ENCODE measurements at regions not wholly inside any gene's neighbourhood (a gene's known extent, or its start where the extent isn't known, plus 50 kb on each side); places are given as distances from the start of the nearest gene placed in this dataset.

- H3K27me3 ChIP-seq (ENCODE audit: control insufficient read depth in 1 of 2, insufficient read depth in 2 of 2, low read length in 2 of 2) = no peaks in the 10 kb centered on the region
- H3K4me3 ChIP-seq (ENCODE audit: low read depth in 1 of 2, low read length in 2 of 2) = no peak overlapping the region
- H3K27ac ChIP-seq (ENCODE audit: low read depth, low read length) = no peak overlapping the region
- peaks cover 0 to 5% of the 10 kb centered on the region in 2 donors for H3K4me1 ChIP-seq (ENCODE audit: control insufficient read depth in 1 of 2, insufficient read depth in 2 of 2, low read length in 2 of 2)
- H3K9ac ChIP-seq (ENCODE audit: low read depth in 1 of 2, low read length in 2 of 2) = no peak overlapping the region
- no peaks in the 10 kb centered on the region for H3K9me3 ChIP-seq (ENCODE audit: control insufficient read depth in 1 of 2, low read length in 2 of 2)
- no peaks in the 10 kb centered on the region for H3K36me3 ChIP-seq (ENCODE audit: control insufficient read depth in 1 of 2, insufficient read depth in 2 of 2, low read length in 2 of 2)
These were observed 89.8 kb upstream of the PCBD1 start for GRCh38 chr10:70978181-70978580.

GRCh38 chr10:70978816-70979480 is 90.6 kb upstream of the PCBD1 start:
- no peak overlapping the region for H3K4me3 ChIP-seq (ENCODE audit: low read depth in 1 of 2, low read length in 2 of 2)
- no peaks in the 10 kb centered on the region for H3K36me3 ChIP-seq (ENCODE audit: control insufficient read depth in 1 of 2, insufficient read depth in 2 of 2, low read length in 2 of 2)
- H3K27ac ChIP-seq (ENCODE audit: low read depth, low read length) = no peak overlapping the region
- H3K4me1 ChIP-seq (ENCODE audit: control insufficient read depth in 1 of 2, insufficient read depth in 2 of 2, low read length in 2 of 2) = peaks cover 0 to 5% of the 10 kb centered on the region in 2 donors
- no peaks in the 10 kb centered on the region for H3K27me3 ChIP-seq (ENCODE audit: control insufficient read depth in 1 of 2, insufficient read depth in 2 of 2, low read length in 2 of 2)
- H3K9me3 ChIP-seq (ENCODE audit: control insufficient read depth in 1 of 2, low read length in 2 of 2) = no peaks in the 10 kb centered on the region
- no peak overlapping the region for H3K9ac ChIP-seq (ENCODE audit: low read depth in 1 of 2, low read length in 2 of 2)

DNA sequence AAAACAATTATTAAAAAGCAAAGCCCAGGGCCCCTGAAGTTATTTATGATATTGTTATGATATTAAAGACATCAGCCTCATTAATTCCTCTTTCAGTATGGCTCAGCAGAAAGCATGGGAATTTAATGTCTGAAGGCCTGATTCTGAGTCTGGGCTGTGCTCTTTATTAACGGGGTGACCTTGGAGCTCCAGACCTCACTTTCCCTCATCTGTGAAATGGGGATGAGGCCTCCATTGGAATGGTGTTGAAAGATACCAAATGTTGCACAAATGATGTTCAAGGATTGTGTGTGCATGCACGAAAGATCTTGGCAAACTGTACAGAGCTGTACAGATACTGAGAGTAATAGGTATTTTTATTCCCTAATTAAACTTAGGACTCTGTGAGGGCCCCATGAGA is 92.3 kb upstream of the PCBD1 start:
- no peak overlapping the region for H3K9ac ChIP-seq (ENCODE audit: low read depth in 1 of 2, low read length in 2 of 2)
- peaks cover 0 to 6% of the 10 kb centered on the region in 2 donors for H3K4me1 ChIP-seq (ENCODE audit: control insufficient read depth in 1 of 2, insufficient read depth in 2 of 2, low read length in 2 of 2)
- H3K4me3 ChIP-seq (ENCODE audit: low read depth in 1 of 2, low read length in 2 of 2) = no peak overlapping the region

DNA sequence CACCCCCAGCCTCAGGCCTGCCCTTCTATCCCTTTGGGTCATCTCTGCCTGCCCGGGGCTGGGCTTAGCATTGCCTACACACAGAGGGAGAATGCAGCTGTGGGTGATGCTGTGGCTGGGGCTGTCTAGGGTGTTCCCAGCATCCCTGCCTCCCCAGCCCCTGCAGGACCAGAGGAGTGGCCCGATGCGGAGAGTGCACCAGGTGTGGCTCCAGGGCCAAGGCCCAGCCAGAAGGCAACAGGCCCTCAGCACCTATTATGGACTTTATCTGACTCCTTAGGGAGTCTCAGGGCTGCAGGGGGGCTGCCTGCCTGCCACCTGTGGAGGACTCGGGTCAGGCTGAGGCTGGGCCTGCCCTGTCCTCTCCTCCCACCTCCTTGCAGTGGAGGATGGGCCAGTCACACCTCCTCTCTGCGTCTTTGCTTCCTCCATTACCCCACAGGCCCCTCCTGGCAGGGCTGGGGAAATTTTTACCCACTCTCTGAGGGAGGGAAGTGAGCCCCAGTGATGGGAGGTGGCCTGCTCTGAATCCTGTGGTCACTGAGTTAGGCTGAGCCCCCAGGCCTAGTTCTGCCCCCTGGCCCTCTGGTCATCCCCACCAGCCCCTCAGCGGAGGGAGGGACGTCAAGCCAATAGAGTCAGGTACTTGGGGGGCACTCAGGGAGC is 92.9 kb upstream of the PCBD1 start:
- H3K4me3 ChIP-seq (ENCODE audit: low read depth in 1 of 2, low read length in 2 of 2) = no peak overlapping the region
- no peaks in the 10 kb centered on the region for H3K27me3 ChIP-seq (ENCODE audit: control insufficient read depth in 1 of 2, insufficient read depth in 2 of 2, low read length in 2 of 2)
- H3K36me3 ChIP-seq (ENCODE audit: control insufficient read depth in 1 of 2, insufficient read depth in 2 of 2, low read length in 2 of 2) = no peaks in the 10 kb centered on the region
- no peaks in the 10 kb centered on the region for H3K9me3 ChIP-seq (ENCODE audit: control insufficient read depth in 1 of 2, low read length in 2 of 2)
- peaks cover 4 to 11% of the 10 kb centered on the region in 2 donors for H3K4me1 ChIP-seq (ENCODE audit: control insufficient read depth in 1 of 2, insufficient read depth in 2 of 2, low read length in 2 of 2)
- no peak overlapping the region for H3K27ac ChIP-seq (ENCODE audit: low read depth, low read length)
- no peak overlapping the region for H3K9ac ChIP-seq (ENCODE audit: low read depth in 1 of 2, low read length in 2 of 2)

More for the DNA sequence above, 92.3 kb upstream of the PCBD1 start:
- H3K27ac ChIP-seq (ENCODE audit: low read depth, low read length) = no peak overlapping the region
- no peaks in the 10 kb centered on the region for H3K36me3 ChIP-seq (ENCODE audit: control insufficient read depth in 1 of 2, insufficient read depth in 2 of 2, low read length in 2 of 2)
- no peaks in the 10 kb centered on the region for H3K27me3 ChIP-seq (ENCODE audit: control insufficient read depth in 1 of 2, insufficient read depth in 2 of 2, low read length in 2 of 2)
- no peaks in the 10 kb centered on the region for H3K9me3 ChIP-seq (ENCODE audit: control insufficient read depth in 1 of 2, low read length in 2 of 2)

DNA sequence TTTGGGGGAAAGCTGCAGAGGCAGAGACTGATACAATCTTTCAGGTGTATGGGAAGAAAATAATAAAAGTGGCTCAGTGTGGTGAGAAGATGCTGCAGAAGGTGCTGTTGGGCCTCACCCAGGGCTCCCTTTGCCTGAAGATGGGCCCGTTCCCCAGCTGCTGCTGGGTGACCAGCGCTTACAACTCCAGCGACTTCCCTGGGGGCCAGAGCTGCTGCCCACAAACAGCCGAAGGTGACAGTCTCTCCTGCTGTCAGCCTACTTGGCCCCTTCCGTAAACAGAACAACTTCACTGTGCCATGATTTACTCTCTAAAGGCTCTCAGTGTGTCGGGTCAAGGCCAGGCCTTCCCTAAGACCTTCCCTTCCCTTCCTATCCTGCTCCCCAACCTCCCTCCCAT is 93.6 kb upstream of the PCBD1 start:
- Histone ChIP-seq H3K4me3 (ENCODE audit: low read depth in 1 of 2, low read length in 2 of 2) (no peak overlapping the region), H3K27ac (ENCODE audit: low read depth, low read length) (no peak overlapping the region), H3K36me3 (ENCODE audit: control insufficient read depth in 1 of 2, insufficient read depth in 2 of 2, low read length in 2 of 2) (no peaks in the 10 kb centered on the region), H3K4me1 (ENCODE audit: control insufficient read depth in 1 of 2, insufficient read depth in 2 of 2, low read length in 2 of 2) (peaks cover 4 to 11% of the 10 kb centered on the region in 2 donors), H3K9ac (ENCODE audit: low read depth in 1 of 2, low read length in 2 of 2) (no peak overlapping the region), H3K27me3 (ENCODE audit: control insufficient read depth in 1 of 2, insufficient read depth in 2 of 2, low read length in 2 of 2) (no peaks in the 10 kb centered on the region), H3K9me3 (ENCODE audit: control insufficient read depth in 1 of 2, low read length in 2 of 2) (no peaks in the 10 kb centered on the region)

- Histone ChIP-seq H3K27me3 (ENCODE audit: control insufficient read depth in 1 of 2, insufficient read depth in 2 of 2, low read length in 2 of 2) (no peaks in the 10 kb centered on the region), H3K36me3 (ENCODE audit: control insufficient read depth in 1 of 2, insufficient read depth in 2 of 2, low read length in 2 of 2) (no peaks in the 10 kb centered on the region), H3K9me3 (ENCODE audit: control insufficient read depth in 1 of 2, low read length in 2 of 2) (no peaks in the 10 kb centered on the region), H3K4me3 (ENCODE audit: low read depth in 1 of 2, low read length in 2 of 2) (peak overlapping the region; percentile 5 to 28), H3K9ac (ENCODE audit: low read depth in 1 of 2, low read length in 2 of 2) (no peak overlapping the region), H3K27ac (ENCODE audit: low read depth, low read length) (no peak overlapping the region), H3K4me1 (ENCODE audit: control insufficient read depth in 1 of 2, insufficient read depth in 2 of 2, low read length in 2 of 2) (peaks cover 4 to 11% of the 10 kb centered on the region in 2 donors)
These were observed 94.1 kb upstream of the PCBD1 start for GRCh38 chr10:70982443-70982842.

DNA sequence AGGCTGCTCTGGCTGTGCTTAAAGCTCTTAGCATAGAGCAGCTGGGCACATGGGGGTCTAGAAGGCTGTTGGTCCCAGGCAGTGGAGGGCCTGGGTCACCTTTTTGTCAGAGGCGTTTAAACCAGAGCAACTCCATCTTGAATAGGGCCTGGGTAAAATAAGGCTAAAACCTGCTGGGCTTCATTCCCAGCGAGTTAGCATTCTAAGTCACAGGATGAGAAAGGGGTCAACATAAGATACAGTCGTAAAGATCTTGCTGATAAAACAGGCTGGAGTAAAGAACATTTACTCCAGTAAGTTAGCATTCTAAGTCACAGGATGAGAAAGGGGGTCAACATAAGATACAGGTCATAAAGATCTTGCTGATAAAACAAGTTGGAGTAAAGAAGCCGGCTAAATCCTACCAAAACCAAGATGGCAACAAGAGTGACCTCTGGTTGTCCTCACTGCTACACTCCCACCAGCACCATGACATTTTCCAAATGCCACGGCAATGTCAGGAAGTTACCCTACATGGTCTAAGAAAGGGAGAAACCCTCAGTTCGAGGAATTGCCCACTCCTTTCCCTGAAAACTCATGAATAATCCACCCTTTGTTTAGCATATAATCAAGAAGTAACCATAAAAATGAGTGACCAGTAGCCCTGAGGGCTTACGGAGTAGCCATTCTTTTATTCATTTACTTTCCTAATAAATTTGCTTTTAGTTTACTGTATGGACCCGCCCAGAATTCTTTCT is 96.8 kb upstream of the PCBD1 start:
- no peaks in the 10 kb centered on the region for H3K9me3 ChIP-seq (ENCODE audit: control insufficient read depth in 1 of 2, low read length in 2 of 2)
- H3K9ac ChIP-seq (ENCODE audit: low read depth in 1 of 2, low read length in 2 of 2) = peak overlapping the region in 1 of 2 donors; percentile 6
- no peak overlapping the region for H3K4me3 ChIP-seq (ENCODE audit: low read depth in 1 of 2, low read length in 2 of 2)
- peaks cover 4 to 11% of the 10 kb centered on the region in 2 donors for H3K4me1 ChIP-seq (ENCODE audit: control insufficient read depth in 1 of 2, insufficient read depth in 2 of 2, low read length in 2 of 2)
- H3K27ac ChIP-seq (ENCODE audit: low read depth, low read length) = no peak overlapping the region
- H3K27me3 ChIP-seq (ENCODE audit: control insufficient read depth in 1 of 2, insufficient read depth in 2 of 2, low read length in 2 of 2) = no peaks in the 10 kb centered on the region
- no peaks in the 10 kb centered on the region for H3K36me3 ChIP-seq (ENCODE audit: control insufficient read depth in 1 of 2, insufficient read depth in 2 of 2, low read length in 2 of 2)

GRCh38 chr10:70985824-70986622 is 97.7 kb upstream of the PCBD1 start:
- H3K9me3 ChIP-seq (ENCODE audit: control insufficient read depth in 1 of 2, low read length in 2 of 2) = no peaks in the 10 kb centered on the region
- H3K27me3 ChIP-seq (ENCODE audit: control insufficient read depth in 1 of 2, insufficient read depth in 2 of 2, low read length in 2 of 2) = no peaks in the 10 kb centered on the region
- peak overlapping the region in 1 of 2 donors; percentile 6 for H3K9ac ChIP-seq (ENCODE audit: low read depth in 1 of 2, low read length in 2 of 2)
- no peaks in the 10 kb centered on the region for H3K36me3 ChIP-seq (ENCODE audit: control insufficient read depth in 1 of 2, insufficient read depth in 2 of 2, low read length in 2 of 2)
- peaks cover 4 to 11% of the 10 kb centered on the region in 2 donors for H3K4me1 ChIP-seq (ENCODE audit: control insufficient read depth in 1 of 2, insufficient read depth in 2 of 2, low read length in 2 of 2)
- no peak overlapping the region for H3K4me3 ChIP-seq (ENCODE audit: low read depth in 1 of 2, low read length in 2 of 2)
- no peak overlapping the region for H3K27ac ChIP-seq (ENCODE audit: low read depth, low read length)

DNA sequence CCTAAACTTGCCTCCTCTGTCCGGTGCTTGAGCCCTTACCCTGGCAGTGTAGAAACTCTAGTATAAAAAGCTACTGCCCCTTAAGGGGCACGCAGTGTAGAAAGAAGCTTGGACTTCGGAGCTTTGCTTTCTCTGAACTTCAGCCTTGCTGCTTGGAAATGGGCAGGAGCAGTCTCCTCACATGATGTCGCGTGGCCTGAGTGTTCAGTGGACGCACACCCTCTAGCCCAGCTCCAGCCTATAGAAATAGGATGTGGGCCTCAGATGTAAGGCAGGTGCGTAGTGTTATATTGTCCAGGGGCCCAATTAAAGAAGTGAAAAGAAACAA is 98.2 kb upstream of the PCBD1 start:
- Histone ChIP-seq H3K27me3 (ENCODE audit: control insufficient read depth in 1 of 2, insufficient read depth in 2 of 2, low read length in 2 of 2) (no peaks in the 10 kb centered on the region), H3K4me1 (ENCODE audit: control insufficient read depth in 1 of 2, insufficient read depth in 2 of 2, low read length in 2 of 2) (peaks cover 4 to 11% of the 10 kb centered on the region in 2 donors), H3K4me3 (ENCODE audit: low read depth in 1 of 2, low read length in 2 of 2) (no peak overlapping the region), H3K9ac (ENCODE audit: low read depth in 1 of 2, low read length in 2 of 2) (no peak overlapping the region), H3K27ac (ENCODE audit: low read depth, low read length) (no peak overlapping the region), H3K36me3 (ENCODE audit: control insufficient read depth in 1 of 2, insufficient read depth in 2 of 2, low read length in 2 of 2) (no peaks in the 10 kb centered on the region), H3K9me3 (ENCODE audit: control insufficient read depth in 1 of 2, low read length in 2 of 2) (no peaks in the 10 kb centered on the region)

Measured in duodenal mucosa (tissue), 2 donors.